Nephron progenitor cell (in vitro differentiated cells): ENCODE measurements at regions not wholly inside any gene's neighbourhood (a gene's known extent, or its start where the extent isn't known, plus 50 kb on each side); places are given as distances from the start of the nearest gene placed in this dataset.

Source experiments
- DNase-seq: peaks from one replicate; pipeline ENCODE4 v3.0.0; 2021
- H3K27ac Mint-ChIP-seq: 2 replicates; pipeline ENCODE4 v1.8.0; 2021; ENCODE audit warnings: mild to moderate bottlenecking, moderate library complexity, mixed read lengths
- H3K27me3 Mint-ChIP-seq: 2 replicates; pipeline ENCODE4 v1.8.0; 2021; ENCODE audit warnings: mild to moderate bottlenecking, low read depth, mixed read lengths; ENCODE audit not compliant: poor library complexity
- H3K36me3 Mint-ChIP-seq: 2 replicates; pipeline ENCODE4 v1.8.0; 2021; ENCODE audit warnings: low read depth, mixed read lengths
- H3K4me1 Mint-ChIP-seq: 2 replicates; pipeline ENCODE4 v1.8.0; 2021; ENCODE audit warnings: mixed read lengths
- H3K4me3 Mint-ChIP-seq: 2 replicates; pipeline ENCODE4 v1.8.0; 2021; ENCODE audit warnings: mild to moderate bottlenecking, moderate library complexity, mixed read lengths
- H3K9me3 Mint-ChIP-seq: 2 replicates; pipeline ENCODE4 v1.8.0; 2021; ENCODE audit warnings: mild to moderate bottlenecking, moderate library complexity, mixed read lengths
- CTCF ChIP-seq: fragments of 200-600 bp; sonication (generic); IDR thresholded peaks from 2 replicates; pipeline ENCODE4 v1.5.0; 2021; ENCODE audit warnings: antibody characterized with exemption

- no peak overlapping the region for H3K4me3 Mint-ChIP-seq
- no peak overlapping the region for H3K27ac Mint-ChIP-seq
- H3K9me3 Mint-ChIP-seq: no peaks in the 10 kb centered on the region
Measured at GRCh38 chr1:30819244-30819571, 61.6 kb upstream of the LAPTM5 start.

GRCh38 chr1:30818568-30819243, 61.1 kb upstream of the LAPTM5 start:
- Mint-ChIP-seq H3K4me3 (no peak overlapping the region), H3K27me3 (peaks cover 19% of the 10 kb centered on the region), H3K9me3 (no peaks in the 10 kb centered on the region), H3K27ac (no peak overlapping the region), H3K36me3 (no peaks in the 10 kb centered on the region), H3K4me1 (peaks cover 40% of the 10 kb centered on the region)
- no peak for TF ChIP-seq CTCF
- no peak for DNase-seq

More at GRCh38 chr1:30819244-30819571, 61.6 kb upstream of the LAPTM5 start:
- no peak for TF ChIP-seq CTCF
- Mint-ChIP-seq H3K36me3 (no peaks in the 10 kb centered on the region), H3K4me1 (peaks cover 45% of the 10 kb centered on the region), H3K27me3 (peaks cover 19% of the 10 kb centered on the region)
- no peak for DNase-seq

GRCh38 chr1:30817548-30817947, 60.0 kb upstream of the LAPTM5 start:
- no peak overlapping the region for H3K27ac Mint-ChIP-seq
- peaks cover 19% of the 10 kb centered on the region for H3K27me3 Mint-ChIP-seq
- H3K9me3 Mint-ChIP-seq: no peaks in the 10 kb centered on the region
- no peak overlapping the region for H3K4me3 Mint-ChIP-seq
- TF ChIP-seq CTCF: no peak
- peaks cover 36% of the 10 kb centered on the region for H3K4me1 Mint-ChIP-seq
- DNase-seq: no peak
- no peaks in the 10 kb centered on the region for H3K36me3 Mint-ChIP-seq

GRCh38 chr1:30817077-30817438, 59.5 kb upstream of the LAPTM5 start:
- TF ChIP-seq CTCF: no peak
- Mint-ChIP-seq H3K36me3 (no peaks in the 10 kb centered on the region), H3K27me3 (peaks cover 19% of the 10 kb centered on the region), H3K4me3 (no peak overlapping the region), H3K9me3 (no peaks in the 10 kb centered on the region), H3K4me1 (peaks cover 36% of the 10 kb centered on the region), H3K27ac (no peak overlapping the region)
- no peak for DNase-seq

GRCh38 chr1:30816211-30817076, 58.9 kb upstream of the LAPTM5 start:
- peaks cover 20% of the 10 kb centered on the region for H3K27me3 Mint-ChIP-seq
- DNase-seq: peak; percentile 91
- H3K4me1 Mint-ChIP-seq: peaks cover 36% of the 10 kb centered on the region
- H3K36me3 Mint-ChIP-seq: no peaks in the 10 kb centered on the region
- no peaks in the 10 kb centered on the region for H3K9me3 Mint-ChIP-seq
- H3K4me3 Mint-ChIP-seq: peak overlapping the region; percentile 33
- no peak for TF ChIP-seq CTCF
- no peak overlapping the region for H3K27ac Mint-ChIP-seq
